DND-41 (cell line): ENCODE measurements at regions not wholly inside any gene's neighbourhood (a gene's known extent, or its start where the extent isn't known, plus 50 kb on each side); places are given as distances from the start of the nearest gene placed in this dataset.

Experiments used
- CTCF ChIP-seq: IDR thresholded peaks from 2 replicates; pipeline ENCODE4 v1.5.1; 2012; ENCODE audit warnings: borderline replicate concordance, low read length, moderate library complexity, mild to moderate bottlenecking; ENCODE audit not compliant: poor library complexity, severe bottlenecking; ENCODE audit errors: extremely low read depth
- EZH2 ChIP-seq: IDR thresholded peaks from 3 replicates; pipeline ENCODE4 v1.6.1; 2012; ENCODE audit warnings: borderline replicate concordance, low read depth, mild to moderate bottlenecking, moderate library complexity, low read length, inconsistent platforms; ENCODE audit not compliant: severe bottlenecking

- TF ChIP-seq CTCF (no peak), EZH2 (no peak)
These were observed 303.1 kb downstream of the CTH start for GRCh38 chr1:70714149-70714548.
